ENCODE measurements at regions not wholly inside any gene's neighbourhood (a gene's known extent, or its start where the extent isn't known, plus 50 kb on each side); places are given as distances from the start of the nearest gene placed in this dataset.
"Not testable (repeated sequence)": the region's sequence is repeated elsewhere in the genome, so short reads cannot be mapped to it uniquely, and the experiment has no call there.

- not testable (repeated sequence) for TF ChIP-seq CTCF (IDR thresholded peaks at IDR 0.05; ENCODE audit: low read depth, low read length); EZH2phosphoT487 (IDR thresholded peaks at IDR 0.05; ENCODE audit: low read depth)
These were observed 58.2 kb upstream of the CSF1 start for GRCh38 chr1:109852221-109853015.

All from OCI-LY3 (cell line).